ENCODE measurements at regions not wholly inside any gene's neighbourhood (a gene's known extent, or its start where the extent isn't known, plus 50 kb on each side); places are given as distances from the start of the nearest gene placed in this dataset.

- DNase-seq, result no peak
Measured at GRCh38 chr7:46389146-46389545, 468.1 kb upstream of the IGFBP3 start.

GRCh38 chr7:46387646-46388045 lies 466.6 kb upstream of the IGFBP3 start:
- no peak for DNase-seq

- DNase-seq, result no peak
Measured at GRCh38 chr7:46386428-46387399, 465.6 kb upstream of the IGFBP3 start.

GRCh38 chr7:46385662-46386309 lies 464.7 kb upstream of the IGFBP3 start:
- DNase-seq, result no peak

GRCh38 chr7:46383605-46384004 lies 462.5 kb upstream of the IGFBP3 start:
- no peak for DNase-seq

- DNase-seq, result no peak
Measured at GRCh38 chr7:46369933-46370654, 449.0 kb upstream of the IGFBP3 start.

GRCh38 chr7:46368871-46369270 lies 447.8 kb upstream of the IGFBP3 start:
- no peak for DNase-seq

- DNase-seq, result no peak
Measured at GRCh38 chr7:46366526-46366925, 445.5 kb upstream of the IGFBP3 start.

GRCh38 chr7:46363688-46364087 lies 442.6 kb upstream of the IGFBP3 start:
- no peak for DNase-seq

GRCh38 chr7:46360811-46361210 lies 439.7 kb upstream of the IGFBP3 start:
- no peak for DNase-seq

- DNase-seq, result no peak
Measured at GRCh38 chr7:46360296-46360695, 439.2 kb upstream of the IGFBP3 start.

- no peak for DNase-seq
Measured at GRCh38 chr7:46357851-46358250, 436.8 kb upstream of the IGFBP3 start.

- no peak for DNase-seq
Measured at GRCh38 chr7:46357290-46357689, 436.2 kb upstream of the IGFBP3 start.

- DNase-seq, result no peak
Measured at GRCh38 chr7:46356371-46356770, 435.3 kb upstream of the IGFBP3 start.

GRCh38 chr7:46355331-46355730 lies 434.3 kb upstream of the IGFBP3 start:
- no peak for DNase-seq

GRCh38 chr7:46352004-46352954 lies 431.2 kb upstream of the IGFBP3 start:
- DNase-seq, result no peak

- DNase-seq, result no peak
Measured at GRCh38 chr7:46349490-46349889, 428.4 kb upstream of the IGFBP3 start.

GRCh38 chr7:46344533-46344932 lies 423.5 kb upstream of the IGFBP3 start:
- DNase-seq, result no peak

- no peak for DNase-seq
Measured at GRCh38 chr7:46343802-46344201, 422.7 kb upstream of the IGFBP3 start.

GRCh38 chr7:46322937-46323336 lies 401.9 kb upstream of the IGFBP3 start:
- DNase-seq, result no peak

- DNase-seq, result no peak
Measured at GRCh38 chr7:46321556-46322205, 400.6 kb upstream of the IGFBP3 start.

GRCh38 chr7:46320956-46321355 lies 399.9 kb upstream of the IGFBP3 start:
- DNase-seq, result no peak
